Activated CD4-positive, alpha-beta T cell treated with anti-CD3 and anti-CD28 coated beads, Interleukin-2, amount 10 ng/mL, durations not matched to agents 24 days and 14 days (primary cell): ENCODE measurements at regions not wholly inside any gene's neighbourhood (a gene's known extent, or its start where the extent isn't known, plus 50 kb on each side); places are given as distances from the start of the nearest gene placed in this dataset.

Experiments
- DNase-seq: peaks from one replicate; pipeline ENCODE4 v3.0.0; 2022
- H3K27ac Mint-ChIP-seq: one replicate; pipeline ENCODE4 v1.8.0; 2022; ENCODE audit warnings: mild to moderate bottlenecking, mixed read lengths
- H3K27me3 Mint-ChIP-seq: one replicate; pipeline ENCODE4 v1.8.0; 2022; ENCODE audit warnings: mixed read lengths
- H3K36me3 Mint-ChIP-seq: one replicate; pipeline ENCODE4 v1.8.0; 2022; ENCODE audit warnings: low read depth, mild to moderate bottlenecking, mixed read lengths
- H3K4me1 Mint-ChIP-seq: one replicate; pipeline ENCODE4 v1.8.0; 2021; ENCODE audit warnings: mixed read lengths
- H3K4me3 Mint-ChIP-seq: one replicate; pipeline ENCODE4 v1.8.0; 2022; ENCODE audit warnings: mild to moderate bottlenecking, moderate library complexity, mixed read lengths
- H3K9me3 Mint-ChIP-seq: one replicate; pipeline ENCODE4 v1.8.0; 2021; ENCODE audit warnings: mixed read lengths
- intact Hi-C: fragments of 100-400 bp; cut with micrococcal nuclease; formaldehyde crosslinking; loops from one replicate; pipeline ENCODE4 v1.15.1; 2023

- Mint-ChIP-seq H3K27me3 (peaks cover 5% of the 10 kb centered on the region), H3K4me1 (no peaks in the 10 kb centered on the region), H3K36me3 (no peaks in the 10 kb centered on the region), H3K9me3 (peaks cover 3% of the 10 kb centered on the region), H3K27ac (no peak overlapping the region), H3K4me3 (no peak overlapping the region)
- intact Hi-C loops, result no loop called here
- no peak for DNase-seq
Measured at GRCh38 chr5:159632866-159633265, 283.4 kb upstream of the ADRA1B start.

GRCh38 chr5:159638481-159638880 lies 277.8 kb upstream of the ADRA1B start:
- no peak overlapping the region for H3K4me3 Mint-ChIP-seq
- H3K27me3 Mint-ChIP-seq, result peaks cover 5% of the 10 kb centered on the region
- peaks cover 3% of the 10 kb centered on the region for H3K9me3 Mint-ChIP-seq
- intact Hi-C loops, result no loop called here
- no peak for DNase-seq
- H3K27ac Mint-ChIP-seq, result no peak overlapping the region
- H3K4me1 Mint-ChIP-seq, result no peaks in the 10 kb centered on the region
- no peaks in the 10 kb centered on the region for H3K36me3 Mint-ChIP-seq

GRCh38 chr5:159638954-159639559 lies 277.2 kb upstream of the ADRA1B start:
- H3K27ac Mint-ChIP-seq, result no peak overlapping the region
- no peak for DNase-seq
- H3K27me3 Mint-ChIP-seq, result peaks cover 5% of the 10 kb centered on the region
- H3K4me1 Mint-ChIP-seq, result no peaks in the 10 kb centered on the region
- H3K36me3 Mint-ChIP-seq, result no peaks in the 10 kb centered on the region
- H3K9me3 Mint-ChIP-seq, result peaks cover 3% of the 10 kb centered on the region
- intact Hi-C loops, result no loop called here
- no peak overlapping the region for H3K4me3 Mint-ChIP-seq

- no peaks in the 10 kb centered on the region for H3K4me1 Mint-ChIP-seq
- H3K36me3 Mint-ChIP-seq, result no peaks in the 10 kb centered on the region
- H3K4me3 Mint-ChIP-seq, result no peak overlapping the region
- H3K27ac Mint-ChIP-seq, result no peak overlapping the region
- intact Hi-C loops, result no loop called here
- peaks cover 5% of the 10 kb centered on the region for H3K27me3 Mint-ChIP-seq
- peaks cover 3% of the 10 kb centered on the region for H3K9me3 Mint-ChIP-seq
- DNase-seq, result no peak
Measured at GRCh38 chr5:159639590-159639989, 276.7 kb upstream of the ADRA1B start.

GRCh38 chr5:159640446-159640845 lies 275.8 kb upstream of the ADRA1B start:
- no peaks in the 10 kb centered on the region for H3K4me1 Mint-ChIP-seq
- no peaks in the 10 kb centered on the region for H3K36me3 Mint-ChIP-seq
- intact Hi-C loops, result no loop called here
- no peak for DNase-seq
- no peaks in the 10 kb centered on the region for H3K9me3 Mint-ChIP-seq
- H3K4me3 Mint-ChIP-seq, result no peak overlapping the region
- H3K27ac Mint-ChIP-seq, result no peak overlapping the region
- peaks cover 3% of the 10 kb centered on the region for H3K27me3 Mint-ChIP-seq

GRCh38 chr5:159640921-159641320 lies 275.4 kb upstream of the ADRA1B start:
- no peaks in the 10 kb centered on the region for H3K4me1 Mint-ChIP-seq
- H3K27me3 Mint-ChIP-seq, result peaks cover 3% of the 10 kb centered on the region
- no peak overlapping the region for H3K27ac Mint-ChIP-seq
- no peaks in the 10 kb centered on the region for H3K9me3 Mint-ChIP-seq
- no peaks in the 10 kb centered on the region for H3K36me3 Mint-ChIP-seq
- no peak for DNase-seq
- intact Hi-C loops, result no loop called here
- no peak overlapping the region for H3K4me3 Mint-ChIP-seq

GRCh38 chr5:159641371-159642039 lies 274.8 kb upstream of the ADRA1B start:
- H3K4me3 Mint-ChIP-seq, result no peak overlapping the region
- peaks cover 3% of the 10 kb centered on the region for H3K27me3 Mint-ChIP-seq
- H3K36me3 Mint-ChIP-seq, result no peaks in the 10 kb centered on the region
- DNase-seq, result no peak
- H3K4me1 Mint-ChIP-seq, result no peaks in the 10 kb centered on the region
- intact Hi-C loops, result no loop called here
- H3K9me3 Mint-ChIP-seq, result no peaks in the 10 kb centered on the region
- no peak overlapping the region for H3K27ac Mint-ChIP-seq

- H3K9me3 Mint-ChIP-seq, result no peaks in the 10 kb centered on the region
- no peaks in the 10 kb centered on the region for H3K4me1 Mint-ChIP-seq
- peaks cover 2% of the 10 kb centered on the region for H3K27me3 Mint-ChIP-seq
- DNase-seq, result no peak
- no peak overlapping the region for H3K4me3 Mint-ChIP-seq
- intact Hi-C loops, result no loop called here
- no peaks in the 10 kb centered on the region for H3K36me3 Mint-ChIP-seq
- no peak overlapping the region for H3K27ac Mint-ChIP-seq
Measured at GRCh38 chr5:159642379-159642778, 273.9 kb upstream of the ADRA1B start.

GRCh38 chr5:159644053-159644452 lies 272.2 kb upstream of the ADRA1B start:
- no peaks in the 10 kb centered on the region for H3K4me1 Mint-ChIP-seq
- no peaks in the 10 kb centered on the region for H3K9me3 Mint-ChIP-seq
- intact Hi-C loops, result no loop called here
- no peaks in the 10 kb centered on the region for H3K36me3 Mint-ChIP-seq
- DNase-seq, result no peak
- no peak overlapping the region for H3K27ac Mint-ChIP-seq
- H3K4me3 Mint-ChIP-seq, result no peak overlapping the region
- no peaks in the 10 kb centered on the region for H3K27me3 Mint-ChIP-seq

- intact Hi-C loops, result no loop called here
- no peak for DNase-seq
- no peak overlapping the region for H3K4me3 Mint-ChIP-seq
- H3K27me3 Mint-ChIP-seq, result no peaks in the 10 kb centered on the region
- H3K9me3 Mint-ChIP-seq, result no peaks in the 10 kb centered on the region
- no peaks in the 10 kb centered on the region for H3K4me1 Mint-ChIP-seq
- no peak overlapping the region for H3K27ac Mint-ChIP-seq
- no peaks in the 10 kb centered on the region for H3K36me3 Mint-ChIP-seq
Measured at GRCh38 chr5:159645179-159645846, 271.0 kb upstream of the ADRA1B start.

- H3K4me1 Mint-ChIP-seq, result no peaks in the 10 kb centered on the region
- H3K27ac Mint-ChIP-seq, result no peak overlapping the region
- H3K27me3 Mint-ChIP-seq, result no peaks in the 10 kb centered on the region
- DNase-seq, result no peak
- H3K4me3 Mint-ChIP-seq, result no peak overlapping the region
- intact Hi-C loops, result no loop called here
- H3K9me3 Mint-ChIP-seq, result no peaks in the 10 kb centered on the region
- no peaks in the 10 kb centered on the region for H3K36me3 Mint-ChIP-seq
Measured at GRCh38 chr5:159650803-159651202, 265.5 kb upstream of the ADRA1B start.

GRCh38 chr5:159655757-159656409 lies 260.4 kb upstream of the ADRA1B start:
- Mint-ChIP-seq H3K9me3 (no peaks in the 10 kb centered on the region), H3K4me3 (no peak overlapping the region), H3K4me1 (no peaks in the 10 kb centered on the region), H3K27me3 (no peaks in the 10 kb centered on the region), H3K36me3 (no peaks in the 10 kb centered on the region), H3K27ac (no peak overlapping the region)
- intact Hi-C loops, result no loop called here
- no peak for DNase-seq

- no peak overlapping the region for H3K4me3 Mint-ChIP-seq
- H3K27ac Mint-ChIP-seq, result no peak overlapping the region
- no peaks in the 10 kb centered on the region for H3K9me3 Mint-ChIP-seq
- H3K27me3 Mint-ChIP-seq, result no peaks in the 10 kb centered on the region
- no peaks in the 10 kb centered on the region for H3K4me1 Mint-ChIP-seq
- intact Hi-C loops, result no loop called here
- H3K36me3 Mint-ChIP-seq, result no peaks in the 10 kb centered on the region
- DNase-seq, result no peak
Measured at GRCh38 chr5:159657298-159657697, 259.0 kb upstream of the ADRA1B start.

GRCh38 chr5:159657771-159658170 lies 258.5 kb upstream of the ADRA1B start:
- no peaks in the 10 kb centered on the region for H3K27me3 Mint-ChIP-seq
- no peak overlapping the region for H3K27ac Mint-ChIP-seq
- no peaks in the 10 kb centered on the region for H3K36me3 Mint-ChIP-seq
- intact Hi-C loops, result no loop called here
- no peak overlapping the region for H3K4me3 Mint-ChIP-seq
- no peaks in the 10 kb centered on the region for H3K9me3 Mint-ChIP-seq
- no peak for DNase-seq
- H3K4me1 Mint-ChIP-seq, result no peaks in the 10 kb centered on the region
